ENCODE measurements at regions not wholly inside any gene's neighbourhood (a gene's known extent, or its start where the extent isn't known, plus 50 kb on each side); places are given as distances from the start of the nearest gene placed in this dataset.

- TF ChIP-seq POLR2A (IDR thresholded peaks at IDR 0.05): no peak
- TF ChIP-seq, protein P1, sequence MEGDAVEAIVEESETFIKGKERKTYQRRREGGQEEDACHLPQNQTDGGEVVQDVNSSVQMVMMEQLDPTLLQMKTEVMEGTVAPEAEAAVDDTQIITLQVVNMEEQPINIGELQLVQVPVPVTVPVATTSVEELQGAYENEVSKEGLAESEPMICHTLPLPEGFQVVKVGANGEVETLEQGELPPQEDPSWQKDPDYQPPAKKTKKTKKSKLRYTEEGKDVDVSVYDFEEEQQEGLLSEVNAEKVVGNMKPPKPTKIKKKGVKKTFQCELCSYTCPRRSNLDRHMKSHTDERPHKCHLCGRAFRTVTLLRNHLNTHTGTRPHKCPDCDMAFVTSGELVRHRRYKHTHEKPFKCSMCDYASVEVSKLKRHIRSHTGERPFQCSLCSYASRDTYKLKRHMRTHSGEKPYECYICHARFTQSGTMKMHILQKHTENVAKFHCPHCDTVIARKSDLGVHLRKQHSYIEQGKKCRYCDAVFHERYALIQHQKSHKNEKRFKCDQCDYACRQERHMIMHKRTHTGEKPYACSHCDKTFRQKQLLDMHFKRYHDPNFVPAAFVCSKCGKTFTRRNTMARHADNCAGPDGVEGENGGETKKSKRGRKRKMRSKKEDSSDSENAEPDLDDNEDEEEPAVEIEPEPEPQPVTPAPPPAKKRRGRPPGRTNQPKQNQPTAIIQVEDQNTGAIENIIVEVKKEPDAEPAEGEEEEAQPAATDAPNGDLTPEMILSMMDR (IDR thresholded peaks at IDR 0.05): no peak
Observed at GRCh38 chr7:136051203-136051928, 74.2 kb upstream of the MTPN start.

All from esophagus squamous epithelium (tissue), 4 donors.